Gastrocnemius medialis (tissue), 4 donors: ENCODE measurements at regions not wholly inside any gene's neighbourhood (a gene's known extent, or its start where the extent isn't known, plus 50 kb on each side); places are given as distances from the start of the nearest gene placed in this dataset.
A peak's percentile ranks its signal among the peaks of the same experiment; 100 is the strongest.

ENCODE experiments used
- ATAC-seq, 2 donors: fragments of 150-250 bp; one replicate each; pipeline ENCODE4 v1.9.1; 2016
- DNase-seq, 2 donors: peaks; one replicate each; pipeline ENCODE4 v3.0.0-alpha.2; 2019
- H3K27ac ChIP-seq, 4 donors: fragments of 200-600 bp; sonication (generic); 1 replicate in 1 of 4; 2 replicates in 3 of 4; pipeline ENCODE4 v1.5.1; 2016 to 2018; ENCODE audit warnings: mild to moderate bottlenecking in 2 of 4, moderate library complexity in 1 of 4
- H3K27me3 ChIP-seq, 3 donors: fragments of 200-600 bp; sonication (generic) in 2 of 3; 1 replicate in 1 of 3; 2 replicates in 2 of 3; pipeline versions ENCODE4 v1.5.1 to v1.6.0; 2016 to 2019; ENCODE audit warnings: mild to moderate bottlenecking in 1 of 3, moderate library complexity in 1 of 3
- H3K36me3 ChIP-seq, 2 donors: fragments of 200-600 bp; sonication (generic) in 1 of 2; one replicate each; pipeline ENCODE4 v1.5.1; 2017 to 2018
- H3K4me1 ChIP-seq, 2 donors: fragments of 200-600 bp; sonication (generic) in 1 of 2; one replicate each; pipeline ENCODE4 v1.5.1; 2016 to 2017; ENCODE audit warnings: mild to moderate bottlenecking in 2 of 2
- H3K4me3 ChIP-seq, 4 donors: fragments of 200-600 bp; sonication (generic) in 3 of 4; 1 replicate in 1 of 4; 2 replicates in 3 of 4; pipeline ENCODE4 v1.5.1; 2016 to 2019; ENCODE audit warnings: mild to moderate bottlenecking in 2 of 4
- H3K9me3 ChIP-seq, 3 donors: fragments of 200-600 bp; sonication (generic) in 2 of 3; 1 replicate in 1 of 3; 2 replicates in 2 of 3; pipeline ENCODE4 v1.5.1; 2016 to 2019
- POLR2A ChIP-seq, 2 donors: fragments of 450-650 bp; IDR thresholded peaks; one replicate each; pipeline ENCODE4 v1.6.1; 2017; ENCODE audit warnings: antibody characterized with exemption in 2 of 2, mild to moderate bottlenecking in 2 of 2, moderate library complexity in 2 of 2
- in situ Hi-C, 4 donors: fragments of 200-750 bp; cut with MboI; loops; one replicate each; pipeline versions ENCODE4 v1.15.0 to v1.8.0; 2017; ENCODE audit warnings: low sequenced_read_pairs in 4 of 4
- intact Hi-C: fragments of 100-400 bp; cut with DNase I; formaldehyde crosslinking; loops from one replicate; pipeline ENCODE4 v1.15.1; 2023; ENCODE audit warnings: low total_unique reads
- TF ChIP-seq, protein P1 (sequence below), 5 experiments: fragments of 450-650 bp in 3 of 5; fragments of 200-600 bp in 2 of 5; sonication (generic) in 2 of 5; IDR thresholded peaks in 4 of 5; conservative IDR thresholded peaks in 1 of 5; 1 replicate in 4 of 5; 2 replicates in 1 of 5; pipeline ENCODE4 v1.5.1; 2016 to 2019; ENCODE audit warnings: antibody characterized with exemption in 5 of 5, mild to moderate bottlenecking in 3 of 5, moderate library complexity in 3 of 5

DNA sequence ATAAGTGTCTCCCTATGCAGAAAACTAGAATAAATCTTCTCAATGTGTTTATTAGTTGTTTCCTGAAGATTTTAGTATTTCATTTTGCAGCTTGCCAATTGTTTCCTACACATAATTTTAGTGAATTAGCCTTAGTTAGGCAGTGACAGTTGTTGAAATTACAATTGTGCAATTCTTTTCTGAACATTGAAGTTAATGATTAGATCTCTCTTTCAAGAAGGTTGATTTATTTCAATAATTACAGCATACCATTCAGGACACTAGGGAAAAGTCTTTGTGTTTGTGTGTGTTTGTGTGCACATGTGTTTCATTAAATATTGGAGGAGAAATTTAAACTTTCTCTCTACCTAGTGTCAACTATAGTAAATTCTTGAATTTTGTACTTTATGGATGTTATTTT is 199.6 kb upstream of the MPDZ start:
- in situ Hi-C loops (no loop called here), intact Hi-C loops (no loop called here)
- ATAC-seq (no peak), DNase-seq (no peak)
- TF ChIP-seq, protein P1, sequence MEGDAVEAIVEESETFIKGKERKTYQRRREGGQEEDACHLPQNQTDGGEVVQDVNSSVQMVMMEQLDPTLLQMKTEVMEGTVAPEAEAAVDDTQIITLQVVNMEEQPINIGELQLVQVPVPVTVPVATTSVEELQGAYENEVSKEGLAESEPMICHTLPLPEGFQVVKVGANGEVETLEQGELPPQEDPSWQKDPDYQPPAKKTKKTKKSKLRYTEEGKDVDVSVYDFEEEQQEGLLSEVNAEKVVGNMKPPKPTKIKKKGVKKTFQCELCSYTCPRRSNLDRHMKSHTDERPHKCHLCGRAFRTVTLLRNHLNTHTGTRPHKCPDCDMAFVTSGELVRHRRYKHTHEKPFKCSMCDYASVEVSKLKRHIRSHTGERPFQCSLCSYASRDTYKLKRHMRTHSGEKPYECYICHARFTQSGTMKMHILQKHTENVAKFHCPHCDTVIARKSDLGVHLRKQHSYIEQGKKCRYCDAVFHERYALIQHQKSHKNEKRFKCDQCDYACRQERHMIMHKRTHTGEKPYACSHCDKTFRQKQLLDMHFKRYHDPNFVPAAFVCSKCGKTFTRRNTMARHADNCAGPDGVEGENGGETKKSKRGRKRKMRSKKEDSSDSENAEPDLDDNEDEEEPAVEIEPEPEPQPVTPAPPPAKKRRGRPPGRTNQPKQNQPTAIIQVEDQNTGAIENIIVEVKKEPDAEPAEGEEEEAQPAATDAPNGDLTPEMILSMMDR (IDR thresholded peaks at IDR 0.05 in 4 of 5, conservative IDR thresholded peaks at IDR 0.05 in 1 of 5) = no peak
- TF ChIP-seq POLR2A (IDR thresholded peaks at IDR 0.05) = no peak
- Histone ChIP-seq H3K9me3 (no peaks in the 10 kb centered on the region), H3K36me3 (no peaks in the 10 kb centered on the region), H3K27ac (no peak overlapping the region), H3K4me3 (no peak overlapping the region), H3K4me1 (peaks cover 3 to 8% of the 10 kb centered on the region in 2 donors), H3K27me3 (no peaks in the 10 kb centered on the region)

DNA sequence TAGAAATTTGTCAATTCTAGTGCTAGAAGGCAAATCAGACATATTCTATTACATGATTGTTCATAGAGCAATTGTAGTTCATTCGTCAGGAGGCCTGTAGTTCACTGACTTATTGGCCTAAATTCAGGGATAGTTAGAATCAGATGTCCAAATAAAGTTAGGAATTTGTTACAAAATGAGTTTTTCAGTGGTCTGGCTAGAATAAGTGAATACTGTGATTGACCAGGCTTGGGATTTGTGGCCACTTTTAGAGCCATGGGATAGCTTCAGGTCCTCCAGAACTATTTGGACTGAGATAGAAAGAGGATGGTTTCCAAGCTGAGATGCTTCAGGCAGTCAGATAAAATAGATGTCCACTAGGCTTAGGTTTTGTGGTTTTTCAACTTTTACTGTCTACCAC is 199.1 kb upstream of the MPDZ start:
- TF ChIP-seq, protein P1 (IDR thresholded peaks at IDR 0.05 in 4 of 5, conservative IDR thresholded peaks at IDR 0.05 in 1 of 5) = no peak
- no peak for TF ChIP-seq POLR2A (IDR thresholded peaks at IDR 0.05)
- no peaks in the 10 kb centered on the region for H3K36me3 ChIP-seq
- H3K27ac ChIP-seq = no peak overlapping the region
- ATAC-seq (peak; percentile 56 to 60), DNase-seq (no peak)
- peaks cover 0 to 6% of the 10 kb centered on the region in 2 donors for H3K4me1 ChIP-seq
- no peaks in the 10 kb centered on the region for H3K9me3 ChIP-seq
- intact Hi-C loops (no loop called here), in situ Hi-C loops (no loop called here)
- no peak overlapping the region for H3K4me3 ChIP-seq
- no peaks in the 10 kb centered on the region for H3K27me3 ChIP-seq

DNA sequence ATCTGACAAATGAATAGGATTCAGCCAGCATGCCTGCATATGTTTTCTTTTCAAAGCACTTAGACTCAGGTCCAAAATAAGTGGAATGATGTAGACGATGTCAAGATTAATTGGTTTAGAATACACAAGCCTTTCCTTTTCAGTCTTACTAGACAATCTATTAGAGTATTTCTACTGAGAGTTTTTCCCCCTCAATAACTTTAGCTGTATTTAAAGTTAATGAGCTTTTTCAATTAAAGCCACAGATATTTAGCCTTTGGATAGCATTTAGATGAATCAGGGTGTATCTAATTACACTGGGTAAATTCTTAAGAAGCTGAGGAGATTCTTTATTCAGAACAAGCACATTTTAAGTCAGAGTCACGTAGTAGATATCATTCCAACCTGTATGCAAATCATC is 198.7 kb upstream of the MPDZ start:
- no peak overlapping the region for H3K4me3 ChIP-seq
- H3K9me3 ChIP-seq = no peaks in the 10 kb centered on the region
- TF ChIP-seq POLR2A (IDR thresholded peaks at IDR 0.05) = no peak
- in situ Hi-C loops (no loop called here), intact Hi-C loops (no loop called here)
- ATAC-seq (no peak), DNase-seq (no peak)
- H3K27ac ChIP-seq = no peak overlapping the region
- no peaks in the 10 kb centered on the region for H3K36me3 ChIP-seq
- no peaks in the 10 kb centered on the region for H3K27me3 ChIP-seq
- H3K4me1 ChIP-seq = peaks cover 0 to 4% of the 10 kb centered on the region in 2 donors

DNA sequence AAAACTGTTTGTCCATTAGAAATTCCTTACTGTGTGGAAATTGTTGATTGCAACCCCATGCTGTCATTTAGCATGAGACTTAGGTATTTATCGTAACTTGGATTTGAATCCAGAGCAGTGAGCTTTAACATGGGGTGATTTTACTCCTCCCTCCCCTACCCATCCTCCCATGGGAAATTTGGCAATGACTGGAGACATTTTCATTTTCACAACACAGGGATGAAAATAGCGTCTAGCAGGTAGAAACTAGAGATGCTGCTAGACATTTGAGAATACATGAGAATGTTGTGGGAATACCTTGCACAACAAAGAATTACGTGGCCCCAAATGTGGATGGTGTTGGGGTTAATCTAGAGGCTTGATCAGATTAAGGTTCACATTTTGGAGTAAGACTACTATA is 191.3 kb upstream of the MPDZ start:
- DNase-seq (peak; percentile 25 to 26), ATAC-seq (peak; percentile 99 to 100)
- Histone ChIP-seq H3K27ac (peak overlapping the region in 1 of 4 donors; percentile 48), H3K36me3 (no peaks in the 10 kb centered on the region), H3K4me3 (no peak overlapping the region), H3K9me3 (no peaks in the 10 kb centered on the region), H3K27me3 (no peaks in the 10 kb centered on the region), H3K4me1 (peaks cover 0 to 14% of the 10 kb centered on the region in 2 donors)
- TF ChIP-seq, protein P1 (IDR thresholded peaks at IDR 0.05 in 4 of 5, conservative IDR thresholded peaks at IDR 0.05 in 1 of 5) = no peak
- TF ChIP-seq POLR2A (IDR thresholded peaks at IDR 0.05) = no peak
- in situ Hi-C loops (no loop called here), intact Hi-C loops (no loop called here)

DNA sequence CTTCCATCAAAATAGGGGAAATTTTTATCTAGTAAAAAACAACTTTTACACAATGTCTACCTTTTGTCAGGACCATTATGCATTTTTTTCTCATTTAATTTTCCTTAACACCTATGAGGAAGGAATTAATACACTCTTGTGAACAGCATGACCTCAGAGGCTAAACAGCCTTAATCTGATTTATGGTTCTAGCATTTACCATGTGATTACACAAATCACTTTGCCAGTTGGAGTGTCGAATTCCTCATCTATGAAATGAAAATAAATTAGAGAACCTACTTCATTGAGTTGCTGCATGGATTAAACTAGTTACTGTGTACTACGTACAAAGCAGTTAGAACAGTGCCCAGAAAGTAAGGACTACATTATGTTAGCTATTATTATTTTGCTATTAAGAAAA is 187.7 kb upstream of the MPDZ start:
- peaks cover 0 to 14% of the 10 kb centered on the region in 2 donors for H3K4me1 ChIP-seq
- no peak for TF ChIP-seq POLR2A (IDR thresholded peaks at IDR 0.05)
- TF ChIP-seq, protein P1 (IDR thresholded peaks at IDR 0.05 in 4 of 5, conservative IDR thresholded peaks at IDR 0.05 in 1 of 5) = no peak
- in situ Hi-C loops (no loop called here), intact Hi-C loops (no loop called here)
- H3K27ac ChIP-seq = no peak overlapping the region
- no peak overlapping the region for H3K4me3 ChIP-seq
- H3K36me3 ChIP-seq = no peaks in the 10 kb centered on the region
- H3K27me3 ChIP-seq = no peaks in the 10 kb centered on the region
- no peak for ATAC-seq
- DNase-seq = no peak
- no peaks in the 10 kb centered on the region for H3K9me3 ChIP-seq
